ENCODE measurements at regions not wholly inside any gene's neighbourhood (a gene's known extent, or its start where the extent isn't known, plus 50 kb on each side); places are given as distances from the start of the nearest gene placed in this dataset.

DNA sequence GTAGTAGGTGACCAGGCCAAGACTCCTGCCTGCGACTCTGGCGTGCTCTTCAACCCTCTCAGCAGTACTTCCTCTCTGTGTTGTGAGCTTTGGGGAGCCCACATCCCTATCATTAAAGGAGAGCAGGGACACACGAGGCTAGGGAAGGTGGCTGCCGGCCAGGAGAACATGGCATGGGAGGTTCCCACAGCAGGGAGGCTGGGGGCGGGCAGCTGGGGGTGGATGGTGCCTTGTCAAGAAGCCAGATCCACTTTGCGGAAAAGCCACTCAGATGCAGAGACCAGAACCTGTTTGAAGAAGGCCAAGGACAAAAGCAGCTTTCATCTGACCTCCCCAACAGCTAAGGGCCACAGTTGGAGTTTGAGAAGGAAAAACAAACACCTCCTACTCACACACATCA, 198.6 kb downstream of the BCL11B start:
- TF ChIP-seq POLR2A (IDR thresholded peaks at IDR 0.05; ENCODE audit: low read length) (no peak), GATA1 (IDR thresholded peaks at IDR 0.05; ENCODE audit: low read depth, low read length) (no peak)
- no peak for DNase-seq

DNA sequence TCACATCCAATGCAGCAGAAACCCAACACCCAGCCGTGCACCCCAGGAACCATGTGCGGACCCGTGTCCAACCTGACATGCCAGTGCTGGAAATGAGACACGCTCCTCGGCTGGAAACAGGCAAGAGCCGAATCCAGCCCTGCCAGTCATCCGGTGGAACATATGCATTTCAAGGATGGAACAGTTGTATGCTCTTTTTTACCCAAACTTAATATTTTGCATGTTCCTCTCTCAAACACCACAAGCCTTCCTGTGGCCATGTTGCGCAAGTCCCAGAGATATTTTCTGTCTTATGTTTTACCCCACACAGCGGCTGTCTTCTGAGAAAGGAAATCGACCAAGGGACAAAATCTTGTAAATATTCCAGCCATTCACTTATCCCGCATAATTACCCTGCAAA, 196.9 kb downstream of the BCL11B start:
- DNase-seq, result no peak
- no peak for TF ChIP-seq POLR2A (IDR thresholded peaks at IDR 0.05; ENCODE audit: low read length)
- no peak for TF ChIP-seq GATA1 (IDR thresholded peaks at IDR 0.05; ENCODE audit: low read depth, low read length)

DNA sequence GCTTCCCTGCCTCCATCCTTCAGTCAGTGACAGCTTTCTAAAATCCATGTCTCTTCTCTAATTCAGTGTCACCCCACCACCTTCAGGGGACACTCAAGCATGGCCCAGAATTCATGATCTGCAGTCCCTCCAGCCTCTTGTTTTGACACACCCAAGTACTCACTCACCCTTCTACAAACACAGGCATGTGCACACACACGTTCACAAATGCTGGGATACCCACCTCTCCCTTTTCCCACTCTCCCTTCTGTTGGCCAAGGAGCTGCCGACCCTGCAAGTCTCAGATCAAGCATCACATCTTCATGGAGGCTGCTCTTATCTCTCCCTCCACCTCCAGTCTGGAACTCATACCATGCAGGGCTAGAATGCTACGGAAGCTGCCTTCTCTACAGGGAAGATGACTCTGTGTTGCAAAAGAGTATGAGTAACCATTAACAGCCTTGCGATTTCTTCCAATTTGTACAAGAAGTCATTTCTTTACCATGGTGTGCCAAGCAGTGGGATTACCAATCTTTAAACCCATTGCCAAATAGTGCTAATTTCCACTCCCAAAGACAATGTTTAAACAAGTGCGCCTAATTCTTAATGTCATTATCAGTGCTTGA, 196.1 kb downstream of the BCL11B start:
- no peak for TF ChIP-seq GATA1 (IDR thresholded peaks at IDR 0.05; ENCODE audit: low read depth, low read length)
- TF ChIP-seq POLR2A (IDR thresholded peaks at IDR 0.05; ENCODE audit: low read length), result no peak
- DNase-seq, result no peak

DNA sequence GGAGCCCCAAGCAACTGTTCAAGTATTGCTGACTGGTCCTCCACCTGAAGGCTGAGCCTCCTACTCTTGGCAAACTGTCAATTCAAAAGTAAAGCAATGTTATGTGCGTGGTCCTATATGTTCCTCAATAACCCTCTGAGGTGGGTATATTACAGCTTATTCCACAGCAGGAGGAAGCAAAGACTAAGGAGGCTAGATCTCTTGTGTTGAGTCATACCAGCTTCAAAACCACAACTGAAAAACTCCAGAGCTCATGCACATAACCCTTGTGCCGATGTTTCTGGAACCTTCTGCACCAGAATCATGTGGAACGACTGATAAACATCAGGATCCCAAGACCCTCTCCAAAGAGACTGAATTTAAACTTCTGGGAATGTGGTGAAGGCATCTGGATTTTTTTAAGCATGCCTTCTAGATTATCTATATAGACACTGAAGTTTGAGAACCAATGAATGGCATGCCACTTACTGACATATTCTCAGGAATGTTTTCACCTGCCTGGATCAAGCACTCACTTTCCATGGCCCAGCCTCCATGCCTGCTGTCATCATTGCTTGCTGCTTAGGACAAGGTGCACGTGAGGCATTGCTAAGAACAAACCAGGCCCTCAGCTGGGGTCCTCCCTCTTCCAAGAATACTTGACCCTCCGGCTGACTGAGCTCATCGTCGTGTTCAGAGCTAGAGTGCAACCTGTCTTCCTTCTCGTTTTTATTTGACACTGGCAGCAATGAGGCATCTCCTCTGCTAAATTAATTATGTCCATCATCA, 194.7 kb downstream of the BCL11B start:
- DNase-seq, result no peak
- TF ChIP-seq POLR2A (IDR thresholded peaks at IDR 0.05; ENCODE audit: low read length) (no peak), GATA1 (IDR thresholded peaks at IDR 0.05; ENCODE audit: low read depth, low read length) (no peak)

DNA sequence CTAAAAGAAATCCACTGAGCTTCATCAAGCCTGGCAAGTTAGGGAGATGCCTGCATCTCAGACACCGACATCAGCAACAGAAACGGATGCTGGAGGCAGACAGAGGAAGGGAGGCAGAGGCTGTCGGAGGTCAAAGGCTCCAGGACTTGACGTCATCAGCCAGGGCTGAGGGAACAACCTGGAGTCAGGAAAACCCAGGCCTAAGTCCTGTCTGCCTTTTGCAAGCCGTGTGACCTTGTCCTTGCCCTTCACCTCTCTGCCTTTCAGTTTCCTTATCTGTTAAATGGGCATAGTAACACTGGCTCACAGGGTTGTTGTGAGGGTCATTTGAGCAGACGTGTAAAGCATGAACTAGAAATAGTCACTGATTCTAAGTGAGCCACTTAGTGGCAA, 194.2 kb downstream of the BCL11B start:
- DNase-seq, result no peak
- no peak for TF ChIP-seq GATA1 (IDR thresholded peaks at IDR 0.05; ENCODE audit: low read depth, low read length)
- TF ChIP-seq POLR2A (IDR thresholded peaks at IDR 0.05; ENCODE audit: low read length), result no peak

DNA sequence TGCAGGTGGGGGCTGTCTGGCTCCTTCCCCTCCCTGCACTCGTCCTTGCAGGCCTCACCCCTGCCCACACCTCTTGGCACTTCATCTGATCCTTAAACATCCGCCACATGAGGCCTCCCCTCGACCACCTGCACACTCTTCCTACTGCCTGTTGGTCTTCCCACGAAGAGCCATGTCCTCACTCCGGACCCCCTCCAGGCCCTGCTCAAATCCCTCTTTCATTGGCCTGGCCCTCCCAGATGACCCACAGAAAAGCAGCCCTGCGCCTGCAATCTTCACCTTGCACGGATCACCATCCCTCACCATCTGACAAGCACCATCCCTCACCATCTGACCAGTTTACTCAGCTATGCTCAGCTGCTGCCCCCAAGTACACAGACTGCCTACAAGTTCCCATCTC, 193.6 kb downstream of the BCL11B start:
- DNase-seq, result no peak
- TF ChIP-seq POLR2A (IDR thresholded peaks at IDR 0.05; ENCODE audit: low read length) (no peak), GATA1 (IDR thresholded peaks at IDR 0.05; ENCODE audit: low read depth, low read length) (no peak)

DNA sequence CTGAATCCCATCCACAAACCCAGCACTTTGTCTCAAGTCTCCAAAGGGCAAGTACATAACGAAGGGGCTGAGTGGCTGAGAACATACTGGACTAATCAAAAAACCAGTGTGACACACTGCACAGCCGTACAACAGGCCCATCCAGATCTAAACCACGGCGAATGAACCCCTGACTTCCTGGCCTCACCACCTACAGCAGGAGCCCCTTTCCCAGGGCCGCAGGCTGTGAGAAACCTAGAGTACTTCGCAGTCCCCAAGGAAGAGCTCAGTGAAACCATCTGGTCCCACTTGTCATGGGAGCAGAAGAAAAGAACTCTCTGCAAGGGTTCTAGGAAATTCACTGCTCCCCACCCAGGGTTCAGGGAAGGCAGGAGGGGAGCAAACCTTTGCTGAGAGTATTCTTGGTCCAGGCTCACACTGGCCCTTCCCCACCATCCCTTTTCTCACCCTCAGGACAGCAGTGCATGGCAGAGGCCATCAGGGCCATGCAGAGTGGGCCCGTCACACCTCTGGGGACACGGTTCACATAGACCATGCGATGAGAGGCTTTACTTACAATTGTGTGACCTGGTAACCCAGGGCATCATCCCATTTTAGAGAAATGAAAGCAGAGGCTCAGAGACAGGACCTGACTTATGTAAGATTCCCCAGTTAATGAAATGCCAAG, 192.8 kb downstream of the BCL11B start:
- TF ChIP-seq GATA1 (IDR thresholded peaks at IDR 0.05; ENCODE audit: low read depth, low read length), result no peak
- no peak for TF ChIP-seq POLR2A (IDR thresholded peaks at IDR 0.05; ENCODE audit: low read length)
- DNase-seq, result no peak

DNA sequence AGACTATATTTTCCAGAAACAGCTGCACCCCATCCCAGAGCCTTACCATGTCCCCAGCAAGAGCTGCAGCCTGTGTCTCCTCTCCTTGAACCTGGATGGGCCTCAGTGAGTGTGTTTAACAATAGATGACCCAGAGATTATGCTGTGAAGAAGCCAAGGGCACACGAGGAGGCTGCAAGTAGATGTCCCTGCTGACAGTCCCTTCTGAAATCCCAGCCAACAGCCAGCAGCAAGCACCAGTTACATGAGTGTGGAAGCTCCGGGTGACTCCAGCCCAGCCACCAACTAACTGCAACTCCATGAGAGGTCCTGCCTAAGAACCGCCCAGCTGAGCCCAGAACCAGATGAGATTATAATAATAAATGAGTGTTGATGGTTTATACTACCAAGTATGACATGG, 191.7 kb downstream of the BCL11B start:
- no peak for DNase-seq

DNA sequence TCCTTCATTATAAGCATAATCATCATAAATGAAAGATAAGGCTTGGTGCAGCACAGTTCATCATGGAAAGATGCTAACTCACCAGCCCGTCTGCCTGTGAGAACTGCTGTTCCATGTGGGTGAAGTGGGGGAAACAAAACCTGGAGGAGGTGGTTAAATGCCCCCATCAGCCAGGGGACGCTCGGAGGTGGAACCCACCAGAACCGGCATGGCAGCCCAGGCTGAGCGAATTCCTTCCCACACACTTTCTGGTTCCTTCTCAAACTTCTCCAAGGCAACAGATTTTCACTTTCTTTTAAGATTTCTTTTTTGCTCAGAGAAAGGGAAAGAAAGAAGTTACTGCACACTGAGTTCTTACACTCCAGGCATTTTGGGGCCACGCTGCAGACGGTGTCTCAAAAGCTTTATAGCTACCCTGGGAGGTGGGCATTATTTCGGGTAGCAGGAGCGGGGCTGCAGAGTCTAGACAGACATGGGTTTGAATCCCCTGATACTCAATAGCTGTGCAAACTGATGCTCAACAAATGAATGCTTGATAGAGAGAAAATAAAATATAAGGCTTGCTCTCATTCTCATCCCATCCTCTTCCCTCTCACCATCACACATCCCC, 190.7 kb downstream of the BCL11B start:
- no peak for DNase-seq
- no peak for TF ChIP-seq GATA1 (IDR thresholded peaks at IDR 0.05; ENCODE audit: low read depth, low read length)
- TF ChIP-seq POLR2A (IDR thresholded peaks at IDR 0.05; ENCODE audit: low read length), result no peak

More for the DNA sequence above, 191.7 kb downstream of the BCL11B start:
- no peak for TF ChIP-seq POLR2A (IDR thresholded peaks at IDR 0.05; ENCODE audit: low read length)
- TF ChIP-seq GATA1 (IDR thresholded peaks at IDR 0.05; ENCODE audit: low read depth, low read length), result no peak

DNA sequence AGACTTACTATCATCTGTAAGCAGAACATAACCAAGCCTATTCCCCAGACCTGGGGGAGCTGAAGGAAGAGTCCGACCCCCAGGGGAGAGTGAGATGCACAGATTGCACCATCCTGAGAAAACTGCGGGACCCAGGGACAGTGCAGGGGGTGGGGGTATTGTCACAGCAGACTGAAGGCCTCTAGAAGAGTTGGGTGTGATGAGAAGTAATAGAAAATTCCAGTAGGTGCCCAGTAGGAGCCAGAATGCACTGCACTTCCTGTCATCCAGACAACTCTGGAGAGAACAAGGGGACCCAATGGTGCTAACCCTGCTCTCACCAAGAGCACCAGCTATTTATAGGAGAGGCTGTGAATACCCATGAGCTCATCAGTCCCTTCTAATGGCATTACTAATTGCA, 190.1 kb downstream of the BCL11B start:
- DNase-seq, result no peak
- TF ChIP-seq GATA1 (IDR thresholded peaks at IDR 0.05; ENCODE audit: low read depth, low read length) (no peak), POLR2A (IDR thresholded peaks at IDR 0.05; ENCODE audit: low read length) (no peak)

DNA sequence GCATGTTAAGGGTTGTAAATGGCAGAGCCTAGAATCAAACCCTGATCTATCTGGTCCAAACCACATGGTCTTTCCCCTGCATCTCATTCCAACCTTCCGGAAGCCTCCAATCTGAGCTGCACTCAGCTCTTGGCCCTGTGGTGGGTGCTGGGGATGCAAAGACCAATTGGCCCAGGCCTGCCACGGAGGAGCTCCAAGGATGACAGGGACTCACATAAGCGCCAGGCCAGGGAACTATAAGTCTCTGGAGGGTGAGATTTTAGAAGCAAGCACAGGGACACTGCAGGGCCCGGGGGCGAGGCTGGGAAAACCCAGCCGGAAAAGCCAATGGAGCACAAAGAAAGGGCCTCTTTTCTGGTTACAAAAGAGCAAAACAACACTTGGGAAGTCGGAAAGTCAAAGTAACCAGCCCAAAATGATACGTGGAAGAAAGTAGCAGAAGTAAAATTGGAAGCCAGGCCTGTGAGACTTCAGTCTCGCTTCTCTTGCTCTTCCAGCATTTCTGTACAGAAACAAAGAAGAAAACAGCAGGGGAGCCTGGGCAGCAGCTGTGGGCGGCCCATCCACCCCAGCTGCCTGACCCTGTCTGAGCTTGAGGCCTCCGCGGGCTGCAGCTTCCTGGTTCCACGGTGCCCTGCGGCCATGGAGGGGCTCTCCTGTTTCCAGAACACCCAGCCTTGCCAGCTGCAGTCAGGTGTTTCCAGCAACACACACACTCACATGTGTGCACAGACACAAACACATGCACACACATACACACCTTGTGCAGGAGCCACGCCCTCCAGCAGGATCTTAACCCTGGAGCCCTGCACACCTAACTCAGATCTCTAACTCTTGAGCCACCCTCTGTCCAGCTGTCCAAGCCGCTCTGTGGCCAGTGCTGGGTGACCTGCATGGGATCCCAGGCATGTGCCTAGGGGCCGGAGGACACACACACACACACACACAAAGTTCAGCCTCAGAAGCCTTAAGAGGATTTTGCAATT, 178.2 kb downstream of the BCL11B start:
- TF ChIP-seq POLR2A (IDR thresholded peaks at IDR 0.05; ENCODE audit: low read length) (no peak), GATA1 (IDR thresholded peaks at IDR 0.05; ENCODE audit: low read depth, low read length) (no peak)
- no peak for DNase-seq

DNA sequence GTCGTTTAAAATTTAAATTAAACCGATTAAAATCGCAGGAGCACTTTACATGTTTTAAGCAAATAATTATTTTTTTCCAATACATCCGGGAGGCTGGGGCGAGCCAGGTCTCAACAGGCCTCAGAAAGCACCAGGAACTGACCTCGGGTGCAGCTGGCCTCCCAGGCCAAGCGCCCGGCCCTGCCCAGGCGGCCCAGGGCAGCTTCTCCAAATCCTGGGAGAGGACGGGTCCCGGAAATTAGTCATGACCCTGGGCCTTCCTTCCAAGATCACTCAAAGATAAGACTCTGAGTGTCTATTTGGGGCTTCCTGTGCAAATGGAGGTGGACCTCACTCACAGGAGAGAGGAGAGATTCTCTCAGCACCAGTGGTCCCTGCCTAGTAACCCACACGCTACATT, 177.1 kb downstream of the BCL11B start:
- DNase-seq, result no peak
- TF ChIP-seq GATA1 (IDR thresholded peaks at IDR 0.05; ENCODE audit: low read depth, low read length) (no peak), POLR2A (IDR thresholded peaks at IDR 0.05; ENCODE audit: low read length) (no peak)

DNA sequence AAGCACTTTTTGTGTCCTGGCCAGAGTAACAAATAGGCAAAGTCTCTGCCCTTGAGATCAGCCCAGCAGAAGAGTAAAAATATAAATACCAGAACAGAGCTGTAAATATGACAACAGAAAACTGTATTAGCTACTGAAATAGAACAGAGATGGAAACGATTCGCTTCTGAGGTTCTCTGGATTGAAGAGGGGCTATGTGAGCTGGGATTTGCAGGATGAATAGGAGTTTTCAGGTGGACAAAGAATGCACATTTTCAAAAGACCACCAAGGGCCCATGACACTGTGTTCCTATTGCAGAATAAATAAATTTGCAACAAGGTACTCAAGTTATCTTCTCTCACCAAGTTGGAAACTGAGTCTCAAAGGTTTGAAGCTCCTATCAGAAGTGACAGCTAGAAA, 176.6 kb downstream of the BCL11B start:
- no peak for DNase-seq
- TF ChIP-seq GATA1 (IDR thresholded peaks at IDR 0.05; ENCODE audit: low read depth, low read length) (no peak), POLR2A (IDR thresholded peaks at IDR 0.05; ENCODE audit: low read length) (no peak)

All from erythroblast (primary cell).